ENCODE measurements at regions not wholly inside any gene's neighbourhood (a gene's known extent, or its start where the extent isn't known, plus 50 kb on each side); places are given as distances from the start of the nearest gene placed in this dataset.

DNA sequence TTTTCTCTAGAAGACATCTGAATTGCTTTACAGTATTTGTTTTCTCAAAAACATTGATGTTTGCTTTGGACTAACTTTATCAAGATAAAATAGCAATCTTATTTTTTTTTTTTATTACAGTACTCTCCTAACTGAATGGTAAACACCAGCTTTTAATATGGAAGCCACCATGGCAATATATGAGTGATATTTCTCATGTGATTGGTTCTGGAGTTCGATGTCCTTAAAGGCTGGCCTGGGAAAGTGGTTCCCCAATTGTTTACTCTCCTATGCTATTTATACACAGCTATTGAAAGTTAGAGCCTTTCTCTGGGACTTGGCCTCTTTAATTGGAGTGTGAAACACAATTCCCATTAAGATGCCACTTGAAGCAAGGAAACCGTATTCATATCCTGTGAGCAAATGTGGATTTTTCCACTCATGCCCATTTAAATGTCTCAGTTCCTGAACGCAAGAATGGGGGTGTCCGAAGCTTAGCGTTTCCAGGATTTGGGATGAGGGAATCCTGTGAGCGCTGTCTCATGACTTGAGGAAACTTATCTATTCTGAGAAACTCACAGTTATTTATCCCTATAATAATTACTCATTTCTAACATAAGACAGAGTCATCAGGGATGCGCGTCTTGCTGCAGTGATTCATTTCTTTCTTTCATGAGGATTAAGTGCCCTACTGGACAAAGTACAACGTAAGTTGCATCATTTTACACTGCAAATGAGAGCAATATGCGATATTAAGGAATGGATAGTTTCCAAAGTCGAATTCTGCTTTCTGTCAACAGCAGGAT is 143.3 kb upstream of the PREP start:
- peaks cover 4% of the 10 kb centered on the region for H3K27me3 Mint-ChIP-seq (ENCODE audit: low read depth)
- H3K4me3 Mint-ChIP-seq, result no peak overlapping the region
- no peak for DNase-seq (ENCODE audit: low spot score in 2 of 2, unreplicated experiment in 2 of 2)
- H3K9me3 Mint-ChIP-seq, result no peaks in the 10 kb centered on the region
- TF ChIP-seq, protein P1, sequence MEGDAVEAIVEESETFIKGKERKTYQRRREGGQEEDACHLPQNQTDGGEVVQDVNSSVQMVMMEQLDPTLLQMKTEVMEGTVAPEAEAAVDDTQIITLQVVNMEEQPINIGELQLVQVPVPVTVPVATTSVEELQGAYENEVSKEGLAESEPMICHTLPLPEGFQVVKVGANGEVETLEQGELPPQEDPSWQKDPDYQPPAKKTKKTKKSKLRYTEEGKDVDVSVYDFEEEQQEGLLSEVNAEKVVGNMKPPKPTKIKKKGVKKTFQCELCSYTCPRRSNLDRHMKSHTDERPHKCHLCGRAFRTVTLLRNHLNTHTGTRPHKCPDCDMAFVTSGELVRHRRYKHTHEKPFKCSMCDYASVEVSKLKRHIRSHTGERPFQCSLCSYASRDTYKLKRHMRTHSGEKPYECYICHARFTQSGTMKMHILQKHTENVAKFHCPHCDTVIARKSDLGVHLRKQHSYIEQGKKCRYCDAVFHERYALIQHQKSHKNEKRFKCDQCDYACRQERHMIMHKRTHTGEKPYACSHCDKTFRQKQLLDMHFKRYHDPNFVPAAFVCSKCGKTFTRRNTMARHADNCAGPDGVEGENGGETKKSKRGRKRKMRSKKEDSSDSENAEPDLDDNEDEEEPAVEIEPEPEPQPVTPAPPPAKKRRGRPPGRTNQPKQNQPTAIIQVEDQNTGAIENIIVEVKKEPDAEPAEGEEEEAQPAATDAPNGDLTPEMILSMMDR (IDR thresholded peaks at IDR 0.05; ENCODE audit: unreplicated experiment), result no peak
- H3K36me3 Mint-ChIP-seq, result no peaks in the 10 kb centered on the region
- no peaks in the 10 kb centered on the region for H3K4me1 Mint-ChIP-seq
- no peak overlapping the region for H3K27ac Mint-ChIP-seq

DNA sequence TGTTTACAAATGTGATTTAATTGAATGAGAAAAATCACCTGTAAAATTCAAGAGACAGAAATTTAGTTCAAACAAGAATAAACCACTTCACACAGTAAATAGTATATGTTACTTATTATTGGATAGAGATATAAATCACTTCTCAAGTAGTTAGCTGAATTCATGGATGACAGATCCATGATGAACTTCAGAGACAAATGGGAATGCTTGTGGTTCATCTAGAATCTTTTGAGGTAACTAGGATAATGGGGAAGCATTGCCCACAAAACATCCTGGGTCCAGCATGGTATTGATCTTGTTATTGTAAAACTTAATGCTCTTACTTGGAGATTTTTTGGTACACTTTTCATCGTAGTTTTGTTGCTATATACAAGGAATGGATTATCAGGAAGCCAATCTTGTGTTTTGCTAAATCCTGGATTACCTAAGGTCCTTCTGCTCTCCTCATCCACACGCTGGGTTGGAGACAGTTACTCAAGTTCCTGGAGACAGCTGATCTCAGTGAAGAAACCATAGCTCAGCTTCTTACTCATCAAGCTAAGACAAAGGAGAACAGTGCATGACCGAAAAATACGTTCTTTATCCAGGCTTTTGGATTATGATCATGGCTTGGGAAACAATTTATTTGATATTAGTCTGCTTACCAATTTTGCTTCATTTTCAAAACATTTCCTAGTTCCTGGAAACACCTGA is 142.5 kb upstream of the PREP start:
- Mint-ChIP-seq H3K36me3 (no peaks in the 10 kb centered on the region), H3K4me1 (no peaks in the 10 kb centered on the region)

DNA sequence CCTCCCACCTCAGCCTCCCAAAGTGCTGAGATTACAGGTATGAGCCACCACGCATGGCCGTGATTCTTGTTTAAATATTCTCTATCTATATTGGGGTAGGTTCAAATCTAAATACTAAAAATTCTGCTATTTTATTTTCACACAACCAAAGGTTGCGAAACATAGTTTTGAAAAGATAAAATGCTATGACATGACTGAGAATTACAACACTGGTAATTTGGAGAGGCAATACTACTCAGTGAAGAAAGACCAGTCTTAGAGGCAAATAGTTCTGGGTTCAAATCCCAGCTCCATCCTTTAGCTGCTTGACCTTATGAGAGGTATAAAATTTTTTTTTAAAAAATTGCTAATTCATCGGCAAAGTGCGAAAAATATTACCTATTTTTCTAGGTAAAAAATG is 137.0 kb upstream of the PREP start:
- H3K9me3 Mint-ChIP-seq, result no peaks in the 10 kb centered on the region
- TF ChIP-seq, protein P1 (IDR thresholded peaks at IDR 0.05; ENCODE audit: unreplicated experiment), result no peak
- no peak overlapping the region for H3K4me3 Mint-ChIP-seq
- peaks cover 1% of the 10 kb centered on the region for H3K27me3 Mint-ChIP-seq (ENCODE audit: low read depth)
- DNase-seq (ENCODE audit: low spot score in 2 of 2, unreplicated experiment in 2 of 2), result no peak
- H3K4me1 Mint-ChIP-seq, result peaks cover 10% of the 10 kb centered on the region
- H3K27ac Mint-ChIP-seq, result no peak overlapping the region
- no peaks in the 10 kb centered on the region for H3K36me3 Mint-ChIP-seq

More for the DNA sequence above, 142.5 kb upstream of the PREP start:
- Mint-ChIP-seq H3K27ac (no peak overlapping the region), H3K4me3 (no peak overlapping the region), H3K9me3 (no peaks in the 10 kb centered on the region), H3K27me3 (ENCODE audit: low read depth) (peaks cover 4% of the 10 kb centered on the region)
- TF ChIP-seq, protein P1 (IDR thresholded peaks at IDR 0.05; ENCODE audit: unreplicated experiment), result no peak
- no peak for DNase-seq (ENCODE audit: low spot score in 2 of 2, unreplicated experiment in 2 of 2)

DNA sequence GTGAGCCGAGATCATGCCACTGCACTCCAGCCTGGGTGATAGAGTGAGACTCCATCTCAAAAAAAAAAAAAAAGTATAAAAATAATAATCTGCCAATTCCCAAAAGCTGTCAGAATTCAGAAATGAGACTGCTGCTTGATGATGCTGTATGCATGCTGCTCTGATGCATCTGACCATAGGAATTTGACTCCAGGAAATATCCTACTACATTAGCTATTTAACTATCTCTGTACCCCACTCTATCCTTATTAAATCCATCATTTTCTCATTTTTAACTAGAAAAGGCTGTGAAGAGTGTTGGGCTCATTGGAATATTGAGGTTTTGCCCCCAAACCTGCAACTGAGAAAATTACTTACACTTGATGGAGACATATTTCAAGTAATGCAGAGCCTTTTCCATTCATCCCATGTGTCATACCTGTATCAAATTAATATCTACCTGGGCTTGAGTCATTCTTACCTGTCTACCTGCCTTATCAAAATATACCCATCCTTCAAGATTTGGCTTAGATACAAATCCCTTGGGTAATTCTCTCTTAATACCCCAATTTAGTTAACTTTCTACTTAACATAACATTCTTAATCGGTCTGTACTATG is 135.2 kb upstream of the PREP start:
- DNase-seq (ENCODE audit: low spot score in 2 of 2, unreplicated experiment in 2 of 2), result no peak
- TF ChIP-seq, protein P1 (IDR thresholded peaks at IDR 0.05; ENCODE audit: unreplicated experiment), result no peak
- Mint-ChIP-seq H3K4me1 (peaks cover 10% of the 10 kb centered on the region), H3K27me3 (ENCODE audit: low read depth) (peaks cover 5% of the 10 kb centered on the region), H3K4me3 (no peak overlapping the region), H3K27ac (no peak overlapping the region), H3K36me3 (no peaks in the 10 kb centered on the region), H3K9me3 (no peaks in the 10 kb centered on the region)

DNA sequence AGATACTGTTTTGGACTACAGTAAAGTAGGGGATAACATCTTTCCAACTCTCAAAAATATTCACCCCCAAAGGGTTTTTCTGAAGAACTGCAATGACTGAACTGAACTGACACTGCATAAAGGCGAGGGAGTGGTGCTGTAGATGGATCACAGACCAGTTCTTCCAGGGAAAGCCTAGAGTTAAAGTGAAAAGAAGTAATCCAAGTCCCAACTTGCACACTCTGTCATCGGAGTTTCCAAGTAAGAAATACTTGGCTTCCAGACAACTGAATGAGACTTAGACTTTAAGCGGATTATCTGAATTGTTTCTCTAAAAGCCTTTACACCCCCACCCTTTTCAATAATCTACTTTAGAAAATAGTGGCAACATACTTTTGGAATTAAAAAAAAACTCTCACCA is 134.1 kb upstream of the PREP start:
- H3K27ac Mint-ChIP-seq, result no peak overlapping the region
- H3K27me3 Mint-ChIP-seq (ENCODE audit: low read depth), result peaks cover 14% of the 10 kb centered on the region
- TF ChIP-seq, protein P1 (IDR thresholded peaks at IDR 0.05; ENCODE audit: unreplicated experiment), result no peak
- H3K36me3 Mint-ChIP-seq, result no peaks in the 10 kb centered on the region
- H3K4me3 Mint-ChIP-seq, result no peak overlapping the region
- no peak for DNase-seq (ENCODE audit: low spot score in 2 of 2, unreplicated experiment in 2 of 2)
- H3K9me3 Mint-ChIP-seq, result no peaks in the 10 kb centered on the region
- H3K4me1 Mint-ChIP-seq, result peaks cover 10% of the 10 kb centered on the region
